ENCODE measurements at regions not wholly inside any gene's neighbourhood (a gene's known extent, or its start where the extent isn't known, plus 50 kb on each side); places are given as distances from the start of the nearest gene placed in this dataset.

GRCh38 chr9:102779356-102779755 is 215.8 kb upstream of the CYLC2 start:
- no peak overlapping the region for H3K4me2 ChIP-seq (ENCODE audit: insufficient read depth in 1 of 2, low read depth in 2 of 2, low read length in 2 of 2)
- CTCF ChIA-PET (ENCODE audit: partially characterized antibody) = no interaction called here

More at GRCh38 chr9:102779356-102779755, 215.8 kb upstream of the CYLC2 start:
- H3K4me1 ChIP-seq (replicated peaks in 1 of 4; ENCODE audit: control insufficient read depth in 3 of 4, insufficient read depth in 4 of 4, low read length in 3 of 4) = no peaks in the 10 kb centered on the region
- no peaks in the 10 kb centered on the region for H3K79me1 ChIP-seq (ENCODE audit: low read depth, low read length)
- H2AK5ac ChIP-seq (ENCODE audit: low read depth, low read length) = no peak overlapping the region
- H4K91ac ChIP-seq (replicated peaks; ENCODE audit: insufficient read length, low read length) = no peak overlapping the region
- no peak overlapping the region for H3K27ac ChIP-seq (ENCODE audit: low read depth, low read length)
- no peak overlapping the region for H2BK20ac ChIP-seq (ENCODE audit: low read length)
- H2BK5ac ChIP-seq (ENCODE audit: low read depth, low read length) = no peak overlapping the region
- DNase-seq (ENCODE audit: low read depth in 1 of 2, low spot score in 2 of 2) (no peak), FAIRE-seq (no peak)
- no peaks in the 10 kb centered on the region for H3K79me2 ChIP-seq (ENCODE audit: control insufficient read depth in 1 of 2, insufficient read depth in 2 of 2, low read length in 2 of 2)
- H2BK120ac ChIP-seq (replicated peaks; ENCODE audit: low read depth, low read length) = no peak overlapping the region
- H2AFZ ChIP-seq (ENCODE audit: low read length) = no peak overlapping the region
- TF ChIP-seq CHD1 (IDR thresholded peaks at IDR 0.05; ENCODE audit: low read depth, low read length) = no peak
- no peak for TF ChIP-seq FOSL1 (IDR thresholded peaks at IDR 0.05; ENCODE audit: insufficient read depth, low read depth, low read length)
- H3K4ac ChIP-seq (replicated peaks; ENCODE audit: insufficient read length, low read depth, low read length) = no peak overlapping the region
- no peak overlapping the region for H3K18ac ChIP-seq (ENCODE audit: extremely low read depth, low read length)
- no peak overlapping the region for H4K5ac ChIP-seq (ENCODE audit: insufficient read length, low read depth, low read length)
- POLR2A ChIA-PET (ENCODE audit: partially characterized antibody) = no interaction called here
- no peak overlapping the region for H3K4me3 ChIP-seq (ENCODE audit: extremely low read depth in 1 of 4, insufficient read depth in 2 of 4, low read depth in 3 of 4, low read length in 4 of 4)
- H3K27me3 ChIP-seq (replicated peaks in 1 of 4; ENCODE audit: control insufficient read depth in 3 of 4, extremely low read depth in 1 of 4, insufficient read depth in 3 of 4, low read length in 3 of 4) = no peaks in the 10 kb centered on the region
- no peak overlapping the region for H2BK15ac ChIP-seq (ENCODE audit: low read length)
- no peaks in the 10 kb centered on the region for H3K9me3 ChIP-seq (ENCODE audit: insufficient read depth in 2 of 2, low read depth in 1 of 2, low read length in 1 of 2)
- no peak overlapping the region for H3K23ac ChIP-seq (ENCODE audit: insufficient read length)
- no peaks in the 10 kb centered on the region for H4K20me1 ChIP-seq (replicated peaks in 1 of 2; ENCODE audit: control insufficient read depth in 1 of 2, insufficient read depth in 2 of 2, low read length in 2 of 2)
- H3K9ac ChIP-seq (replicated peaks in 1 of 4; ENCODE audit: extremely low read depth in 1 of 4, low read depth in 3 of 4, low read length in 3 of 4) = no peak overlapping the region
- H3K23me2 ChIP-seq (ENCODE audit: low read depth, low read length) = no peaks in the 10 kb centered on the region
- H3K36me3 ChIP-seq (ENCODE audit: control insufficient read depth in 2 of 4, insufficient read depth in 4 of 4, low read length in 3 of 4) = no peaks in the 10 kb centered on the region
- H3K14ac ChIP-seq (ENCODE audit: insufficient read length) = no peak overlapping the region
- no peak overlapping the region for H3K56ac ChIP-seq (replicated peaks; ENCODE audit: insufficient read length, low read depth, low read length)
- no peak overlapping the region for H2BK12ac ChIP-seq (ENCODE audit: low read depth, low read length)
- no peak overlapping the region for H4K8ac ChIP-seq (ENCODE audit: extremely low read depth, insufficient read depth, low read length)

Data from H1 (cell line).